H1 (cell line): ENCODE measurements at regions not wholly inside any gene's neighbourhood (a gene's known extent, or its start where the extent isn't known, plus 50 kb on each side); places are given as distances from the start of the nearest gene placed in this dataset.

Experiments used
- ATF3 ChIP-seq: IDR thresholded peaks from 2 replicates; pipeline ENCODE4 v1.6.1; 2011; ENCODE audit warnings: low read depth, mild to moderate bottlenecking, low read length; ENCODE audit not compliant: insufficient read depth
- BACH1 ChIP-seq: IDR thresholded peaks from 2 replicates; pipeline ENCODE4 v1.6.1; 2012; ENCODE audit warnings: low read length, improper control_type of control experiment
- CBX5 ChIP-seq: fragments of 300-800, 300-1000 bp; sonication (generic); IDR thresholded peaks from 2 replicates; pipeline ENCODE4 v1.7.1; 2016; ENCODE audit warnings: antibody characterized with exemption, low read length, low read depth
- CHD7 ChIP-seq: fragments of 300-600 bp; sonication (generic); IDR thresholded peaks from 2 replicates; pipeline ENCODE4 v1.7.1; 2012; ENCODE audit warnings: low read length, moderate library complexity, mild to moderate bottlenecking, inconsistent platforms; ENCODE audit not compliant: insufficient replicate concordance
- E2F6 ChIP-seq: IDR thresholded peaks from 2 replicates; pipeline ENCODE4 v1.6.1; 2012; ENCODE audit warnings: inconsistent platforms
- EGR1 ChIP-seq: IDR thresholded peaks from 2 replicates; pipeline ENCODE4 v1.6.1; 2011; ENCODE audit warnings: low read depth, low read length, borderline replicate concordance
- MAX ChIP-seq: IDR thresholded peaks from 2 replicates; pipeline ENCODE4 v1.6.1; 2012; ENCODE audit warnings: inconsistent platforms
- POLR2AphosphoS5 ChIP-seq: IDR thresholded peaks from 2 replicates; pipeline ENCODE4 v1.6.1; 2011; ENCODE audit warnings: low read depth, low read length
- RBBP5 ChIP-seq: IDR thresholded peaks from 2 replicates; pipeline ENCODE4 v1.7.1; 2012; ENCODE audit warnings: low read depth, mild to moderate bottlenecking, inconsistent platforms, low read length, moderate library complexity, borderline replicate concordance

- no peak for TF ChIP-seq CHD7
- TF ChIP-seq E2F6 = no peak
- TF ChIP-seq MAX = no peak
- TF ChIP-seq BACH1 = no peak
- no peak for TF ChIP-seq CBX5
- no peak for TF ChIP-seq POLR2AphosphoS5
- TF ChIP-seq ATF3 = no peak
- TF ChIP-seq RBBP5 = no peak
- TF ChIP-seq EGR1 = no peak
Observed at GRCh38 chr4:58564695-58565475, 1454.7 kb upstream of the IGFBP7 start (continued).
